ENCODE measurements at regions not wholly inside any gene's neighbourhood (a gene's known extent, or its start where the extent isn't known, plus 50 kb on each side); places are given as distances from the start of the nearest gene placed in this dataset.

- TF ChIP-seq POLR2AphosphoS5 (IDR thresholded peaks at IDR 0.05) (no peak), CTCF (IDR thresholded peaks at IDR 0.05) (no peak), POLR2A (IDR thresholded peaks at IDR 0.05) (no peak), EP300 (IDR thresholded peaks at IDR 0.05) (no peak)
Measured at GRCh38 chr13:103190841-103191240, 124.6 kb upstream of the SLC10A2 start.
